AG10803 (cell line): ENCODE measurements at regions not wholly inside any gene's neighbourhood (a gene's known extent, or its start where the extent isn't known, plus 50 kb on each side); places are given as distances from the start of the nearest gene placed in this dataset.

Experiments
- DNase-seq: peaks from one replicate; pipeline ENCODE4 v3.0.0; 2010; ENCODE audit warnings: low read depth
- H3K4me3 ChIP-seq: 2 replicates; pipeline ENCODE4 v1.5.1; 2011; ENCODE audit warnings: mild to moderate bottlenecking, low read length, control low read depth
- TF ChIP-seq, protein P1 (sequence below): conservative IDR thresholded peaks from 2 replicates; pipeline ENCODE4 v1.5.1; 2011; ENCODE audit warnings: mild to moderate bottlenecking, low read length, control low read depth, inconsistent platforms

DNA sequence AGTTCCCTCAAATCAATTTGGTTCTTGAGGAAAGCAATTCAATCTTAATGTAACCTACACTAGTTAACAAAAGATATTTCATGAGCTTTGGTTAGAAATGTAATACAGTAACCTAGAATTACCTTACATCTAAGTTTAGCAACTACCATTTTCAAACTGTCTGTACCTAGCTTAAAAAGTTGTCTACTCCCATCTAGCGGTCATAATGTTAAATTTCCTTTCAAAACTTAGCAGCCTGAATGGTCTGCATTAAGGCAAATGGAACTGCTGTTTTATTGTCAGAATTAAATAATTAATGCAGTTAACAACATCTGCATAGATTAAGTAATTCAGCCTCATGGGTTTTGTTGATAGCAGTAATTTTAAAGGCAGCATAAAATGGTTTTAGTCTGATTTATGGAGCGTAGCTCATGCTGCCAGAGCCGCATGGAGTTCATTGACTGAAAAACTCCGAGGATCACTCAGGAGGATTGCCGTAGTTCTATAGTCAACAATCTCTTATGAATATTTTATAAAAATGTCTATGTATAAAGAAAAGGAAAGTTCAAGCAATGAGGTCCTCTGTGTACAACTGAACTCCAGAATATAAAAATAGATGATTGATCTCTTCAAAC lies 485.4 kb upstream of the MANEA start:
- peak; percentile 40 for DNase-seq
- TF ChIP-seq, protein P1, sequence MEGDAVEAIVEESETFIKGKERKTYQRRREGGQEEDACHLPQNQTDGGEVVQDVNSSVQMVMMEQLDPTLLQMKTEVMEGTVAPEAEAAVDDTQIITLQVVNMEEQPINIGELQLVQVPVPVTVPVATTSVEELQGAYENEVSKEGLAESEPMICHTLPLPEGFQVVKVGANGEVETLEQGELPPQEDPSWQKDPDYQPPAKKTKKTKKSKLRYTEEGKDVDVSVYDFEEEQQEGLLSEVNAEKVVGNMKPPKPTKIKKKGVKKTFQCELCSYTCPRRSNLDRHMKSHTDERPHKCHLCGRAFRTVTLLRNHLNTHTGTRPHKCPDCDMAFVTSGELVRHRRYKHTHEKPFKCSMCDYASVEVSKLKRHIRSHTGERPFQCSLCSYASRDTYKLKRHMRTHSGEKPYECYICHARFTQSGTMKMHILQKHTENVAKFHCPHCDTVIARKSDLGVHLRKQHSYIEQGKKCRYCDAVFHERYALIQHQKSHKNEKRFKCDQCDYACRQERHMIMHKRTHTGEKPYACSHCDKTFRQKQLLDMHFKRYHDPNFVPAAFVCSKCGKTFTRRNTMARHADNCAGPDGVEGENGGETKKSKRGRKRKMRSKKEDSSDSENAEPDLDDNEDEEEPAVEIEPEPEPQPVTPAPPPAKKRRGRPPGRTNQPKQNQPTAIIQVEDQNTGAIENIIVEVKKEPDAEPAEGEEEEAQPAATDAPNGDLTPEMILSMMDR: peak; percentile 66
- H3K4me3 ChIP-seq: no peak overlapping the region

DNA sequence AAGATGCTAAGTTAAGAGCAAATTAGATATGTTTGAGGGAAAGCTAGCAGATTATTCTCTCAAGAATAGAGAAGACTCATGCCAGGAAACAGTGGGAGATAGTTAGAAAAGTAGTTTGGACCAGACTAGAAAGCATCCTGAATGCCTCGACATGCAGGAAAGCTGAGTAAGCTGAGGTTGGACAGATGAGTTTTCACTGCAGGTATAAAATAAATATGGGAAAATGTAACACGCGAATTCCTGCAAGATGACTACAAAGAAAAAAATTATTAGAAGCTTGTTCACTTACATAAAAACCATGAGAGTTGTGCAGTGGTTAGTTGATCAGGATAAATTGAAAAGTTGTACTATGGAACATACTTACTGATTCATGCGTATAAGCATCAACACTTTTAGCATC lies 484.2 kb upstream of the MANEA start:
- TF ChIP-seq, protein P1: no peak
- no peak overlapping the region for H3K4me3 ChIP-seq
- no peak for DNase-seq

DNA sequence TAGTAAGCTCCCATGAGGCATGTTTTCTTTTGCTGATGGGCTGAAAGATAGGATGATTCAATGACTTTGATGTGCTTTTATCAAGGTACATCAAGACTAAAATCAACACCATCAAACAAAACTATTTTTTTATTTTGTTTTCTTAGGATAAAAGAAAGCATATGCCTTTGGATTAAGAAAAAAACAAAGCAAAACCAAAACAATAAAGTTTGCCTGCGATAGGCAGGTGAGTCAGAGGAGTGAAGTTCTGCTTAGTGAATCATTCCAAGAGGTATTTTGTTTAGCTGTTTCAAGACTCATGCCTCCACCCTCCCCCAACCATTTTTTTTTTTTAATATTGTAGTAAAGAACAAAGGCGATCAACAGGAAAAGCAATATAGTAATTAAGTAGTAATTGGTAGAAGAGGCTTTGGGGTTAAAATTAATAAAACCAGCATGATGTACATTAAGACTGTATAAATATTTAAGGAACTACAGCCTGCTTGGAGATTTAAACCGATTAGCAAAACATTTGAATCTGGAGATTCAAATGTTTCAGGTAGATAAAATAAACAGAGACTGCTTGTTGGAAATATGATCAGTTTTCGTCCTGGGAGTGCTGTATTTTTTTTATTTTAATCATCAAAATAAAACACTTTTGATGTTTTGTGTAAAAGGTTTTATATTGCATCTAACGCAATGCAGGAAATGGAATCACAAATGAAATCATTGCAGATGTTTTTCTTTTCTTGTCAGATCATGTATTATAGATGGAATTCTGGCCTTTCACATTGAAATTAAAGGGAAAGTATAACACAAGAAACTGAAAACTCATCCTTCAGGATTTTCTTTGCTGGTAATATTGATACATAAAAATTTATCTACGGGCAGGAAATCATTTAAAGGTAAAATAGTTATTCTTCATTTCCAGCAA lies 482.3 kb upstream of the MANEA start:
- DNase-seq: peak; percentile 2
- no peak overlapping the region for H3K4me3 ChIP-seq
- TF ChIP-seq, protein P1: no peak

DNA sequence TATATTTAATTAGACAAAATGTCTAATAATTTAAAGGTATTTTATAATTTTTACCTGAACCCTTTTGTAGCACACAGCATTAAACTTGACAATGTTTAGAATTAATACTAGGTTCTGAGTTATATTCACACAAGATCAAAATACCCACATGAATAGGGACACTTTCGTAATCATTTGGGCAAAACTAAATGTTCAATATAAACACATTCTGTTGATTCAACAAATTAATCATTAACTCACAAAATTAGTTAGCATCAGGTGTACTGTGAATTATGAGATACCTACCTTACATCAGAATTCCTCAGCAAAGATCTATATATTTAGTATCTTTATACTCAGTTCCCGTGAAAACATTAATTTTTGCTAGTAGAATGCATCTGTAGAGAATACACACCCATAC lies 481.5 kb upstream of the MANEA start:
- H3K4me3 ChIP-seq: no peak overlapping the region
- DNase-seq: no peak
- TF ChIP-seq, protein P1: no peak

DNA sequence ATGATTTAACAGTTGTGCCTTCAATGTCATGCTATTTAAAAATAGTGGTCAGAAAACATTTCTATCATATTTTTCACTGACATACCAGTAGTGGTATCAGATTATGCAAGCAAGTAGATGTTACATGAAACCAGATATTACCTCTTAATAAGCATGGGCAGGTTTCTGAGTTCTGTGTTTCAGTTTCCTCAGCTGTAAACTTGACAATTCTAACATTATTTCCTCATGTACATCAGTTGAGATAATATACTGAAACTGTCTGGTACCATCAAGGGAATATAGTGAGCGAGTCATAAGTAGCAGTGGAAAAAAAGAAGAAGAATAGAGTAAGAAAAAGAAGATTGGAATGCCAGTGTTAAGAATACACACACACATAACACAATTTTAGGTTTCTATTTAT lies 477.9 kb upstream of the MANEA start:
- DNase-seq: no peak
- TF ChIP-seq, protein P1: no peak
- no peak overlapping the region for H3K4me3 ChIP-seq

DNA sequence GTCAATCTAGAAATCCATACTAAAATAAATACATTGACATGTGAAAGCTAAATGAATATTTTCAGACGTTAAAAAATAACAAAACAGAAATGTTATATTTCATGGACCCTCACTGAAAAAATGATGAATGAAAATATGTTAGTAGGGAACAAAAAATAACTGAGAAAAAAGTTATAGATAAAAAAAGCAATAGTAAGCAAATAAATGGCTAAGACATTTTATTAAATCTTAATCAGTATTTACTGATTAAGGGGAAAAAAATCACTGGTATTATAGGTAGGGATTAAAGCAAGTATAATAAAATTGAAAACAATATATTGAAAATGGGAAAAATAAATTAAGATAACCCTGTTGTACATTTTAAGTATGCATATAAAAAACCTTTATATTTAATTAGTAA lies 468.1 kb upstream of the MANEA start:
- DNase-seq: no peak
- TF ChIP-seq, protein P1: no peak
- H3K4me3 ChIP-seq: no peak overlapping the region

DNA sequence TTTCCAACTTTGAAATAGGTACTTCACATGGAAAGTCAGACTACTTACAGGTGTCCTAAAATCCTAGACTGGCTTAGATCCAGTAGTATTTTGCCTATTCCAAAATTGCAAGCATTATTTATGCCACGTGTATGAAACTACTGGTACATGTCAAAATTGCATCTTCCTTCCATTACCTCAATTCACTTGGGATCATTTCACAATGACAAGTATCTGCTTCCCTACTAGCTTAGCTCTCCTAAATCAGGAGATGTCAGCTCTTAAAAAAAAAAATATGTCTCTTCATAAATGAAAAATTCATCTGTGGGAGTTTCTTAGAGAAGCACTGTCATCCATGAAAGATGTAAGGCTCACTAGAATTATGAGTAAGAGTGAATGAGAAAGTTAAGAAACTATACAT lies 466.6 kb upstream of the MANEA start:
- no peak for DNase-seq
- no peak overlapping the region for H3K4me3 ChIP-seq
- TF ChIP-seq, protein P1: no peak
